ENCODE measurements at regions not wholly inside any gene's neighbourhood (a gene's known extent, or its start where the extent isn't known, plus 50 kb on each side); places are given as distances from the start of the nearest gene placed in this dataset.

DNA sequence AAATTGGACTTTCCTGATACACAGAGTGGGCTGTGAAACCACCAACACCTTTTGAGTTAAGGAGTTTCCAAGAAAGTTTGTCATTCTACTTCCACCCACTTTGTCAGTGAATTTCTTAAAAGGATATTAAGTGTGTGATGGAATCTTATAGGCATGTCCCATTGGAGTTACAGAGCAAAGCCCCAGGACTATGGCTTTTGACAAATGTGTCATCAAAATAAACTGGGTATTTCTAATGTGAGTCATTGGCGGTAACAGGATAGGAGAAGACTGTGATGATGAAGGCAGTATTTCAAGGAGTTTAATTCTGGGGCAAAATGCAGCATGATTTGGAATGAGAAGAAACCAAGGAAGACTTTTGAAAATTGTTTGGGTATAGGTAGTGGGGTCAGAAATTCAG is 1013.8 kb upstream of the EEF2KMT start:
- Histone ChIP-seq H3K79me2 (ENCODE audit: control insufficient read depth, insufficient read depth, low read length) (no peaks in the 10 kb centered on the region), H3K9me3 (ENCODE audit: control insufficient read depth, low read depth, low read length) (no peaks in the 10 kb centered on the region), H3K36me3 (ENCODE audit: control insufficient read depth in 2 of 2, extremely low read depth in 1 of 2, insufficient read depth in 2 of 2, low read length in 2 of 2) (no peaks in the 10 kb centered on the region), H3K9me1 (ENCODE audit: control insufficient read depth, extremely low read depth, insufficient read depth, low read length) (no peaks in the 10 kb centered on the region), H3K9ac (ENCODE audit: control insufficient read depth, extremely low read depth, insufficient read depth, low read length) (no peak overlapping the region), H3K4me2 (ENCODE audit: control insufficient read depth, extremely low read depth, insufficient read depth, low read depth, low read length) (no peak overlapping the region), H3K27ac (ENCODE audit: control insufficient read depth, insufficient read depth, low read length) (no peak overlapping the region), H2AFZ (ENCODE audit: control insufficient read depth, low read length) (no peak overlapping the region), H4K20me1 (ENCODE audit: control insufficient read depth, extremely low read depth, insufficient read depth, low read length) (no peaks in the 10 kb centered on the region), H3K27me3 (ENCODE audit: control insufficient read depth, extremely low read depth, insufficient read depth, low read length) (no peaks in the 10 kb centered on the region), H3K4me3 (ENCODE audit: control insufficient read depth in 2 of 3, extremely low read depth in 1 of 3, insufficient read depth in 2 of 3, low read depth in 1 of 3, low read length in 3 of 3) (no peak overlapping the region), H3K4me1 (ENCODE audit: control insufficient read depth, extremely low read depth, insufficient read depth, low read length) (no peaks in the 10 kb centered on the region)
- DNase-seq (ENCODE audit: low read depth, low spot score) = no peak
- TF ChIP-seq EZH2 (IDR thresholded peaks at IDR 0.05; ENCODE audit: low read length) = no peak
- no peak for TF ChIP-seq CTCF (optimal IDR thresholded peaks at IDR 0.05 in 1 of 3, IDR thresholded peaks at IDR 0.05 in 1 of 3, conservative IDR thresholded peaks at IDR 0.05 in 1 of 3; ENCODE audit: extremely low read depth in 1 of 3, insufficient read depth in 2 of 3, low read length in 3 of 3)
- no peak for FAIRE-seq
- dilution Hi-C loops (cut with MboI; ENCODE audit: extremely low pct_ligation_motif_present, low sequenced_read_pairs) = no loop called here

- no peaks in the 10 kb centered on the region for H3K79me2 ChIP-seq (ENCODE audit: control insufficient read depth, insufficient read depth, low read length)
- H3K36me3 ChIP-seq (ENCODE audit: control insufficient read depth in 2 of 2, extremely low read depth in 1 of 2, insufficient read depth in 2 of 2, low read length in 2 of 2) = no peaks in the 10 kb centered on the region
- FAIRE-seq (no peak), DNase-seq (ENCODE audit: low read depth, low spot score) (no peak)
- no peaks in the 10 kb centered on the region for H3K9me1 ChIP-seq (ENCODE audit: control insufficient read depth, extremely low read depth, insufficient read depth, low read length)
- H3K4me2 ChIP-seq (ENCODE audit: control insufficient read depth, extremely low read depth, insufficient read depth, low read depth, low read length) = no peak overlapping the region
- no peaks in the 10 kb centered on the region for H3K27me3 ChIP-seq (ENCODE audit: control insufficient read depth, extremely low read depth, insufficient read depth, low read length)
- no peaks in the 10 kb centered on the region for H3K9me3 ChIP-seq (ENCODE audit: control insufficient read depth, low read depth, low read length)
- no peak overlapping the region for H3K9ac ChIP-seq (ENCODE audit: control insufficient read depth, extremely low read depth, insufficient read depth, low read length)
- no peak for TF ChIP-seq CTCF (optimal IDR thresholded peaks at IDR 0.05 in 1 of 3, IDR thresholded peaks at IDR 0.05 in 1 of 3, conservative IDR thresholded peaks at IDR 0.05 in 1 of 3; ENCODE audit: extremely low read depth in 1 of 3, insufficient read depth in 2 of 3, low read length in 3 of 3)
- no peak for TF ChIP-seq EZH2 (IDR thresholded peaks at IDR 0.05; ENCODE audit: low read length)
- no peak overlapping the region for H3K27ac ChIP-seq (ENCODE audit: control insufficient read depth, insufficient read depth, low read length)
- H3K4me3 ChIP-seq (ENCODE audit: control insufficient read depth in 2 of 3, extremely low read depth in 1 of 3, insufficient read depth in 2 of 3, low read depth in 1 of 3, low read length in 3 of 3) = no peak overlapping the region
- no peaks in the 10 kb centered on the region for H4K20me1 ChIP-seq (ENCODE audit: control insufficient read depth, extremely low read depth, insufficient read depth, low read length)
- dilution Hi-C loops (cut with MboI; ENCODE audit: extremely low pct_ligation_motif_present, low sequenced_read_pairs) = no loop called here
- H2AFZ ChIP-seq (ENCODE audit: control insufficient read depth, low read length) = no peak overlapping the region
- no peaks in the 10 kb centered on the region for H3K4me1 ChIP-seq (ENCODE audit: control insufficient read depth, extremely low read depth, insufficient read depth, low read length)
These were observed 1012.8 kb upstream of the EEF2KMT start for GRCh38 chr16:6110346-6110745.

Measured in keratinocyte (primary cell).